Stimulated activated CD8-positive, alpha-beta memory T cell treated with anti-CD3 and anti-CD28 coated beads, Interleukin-12 subunit alpha, Interleukin-12 subunit beta, amount 100 ng/mL, for 1 hour (primary cell): ENCODE measurements at regions not wholly inside any gene's neighbourhood (a gene's known extent, or its start where the extent isn't known, plus 50 kb on each side); places are given as distances from the start of the nearest gene placed in this dataset.

Source experiments
- DNase-seq: peaks from one replicate; pipeline ENCODE4 v3.0.0-alpha.2; 2020; ENCODE audit warnings: low read depth

DNA sequence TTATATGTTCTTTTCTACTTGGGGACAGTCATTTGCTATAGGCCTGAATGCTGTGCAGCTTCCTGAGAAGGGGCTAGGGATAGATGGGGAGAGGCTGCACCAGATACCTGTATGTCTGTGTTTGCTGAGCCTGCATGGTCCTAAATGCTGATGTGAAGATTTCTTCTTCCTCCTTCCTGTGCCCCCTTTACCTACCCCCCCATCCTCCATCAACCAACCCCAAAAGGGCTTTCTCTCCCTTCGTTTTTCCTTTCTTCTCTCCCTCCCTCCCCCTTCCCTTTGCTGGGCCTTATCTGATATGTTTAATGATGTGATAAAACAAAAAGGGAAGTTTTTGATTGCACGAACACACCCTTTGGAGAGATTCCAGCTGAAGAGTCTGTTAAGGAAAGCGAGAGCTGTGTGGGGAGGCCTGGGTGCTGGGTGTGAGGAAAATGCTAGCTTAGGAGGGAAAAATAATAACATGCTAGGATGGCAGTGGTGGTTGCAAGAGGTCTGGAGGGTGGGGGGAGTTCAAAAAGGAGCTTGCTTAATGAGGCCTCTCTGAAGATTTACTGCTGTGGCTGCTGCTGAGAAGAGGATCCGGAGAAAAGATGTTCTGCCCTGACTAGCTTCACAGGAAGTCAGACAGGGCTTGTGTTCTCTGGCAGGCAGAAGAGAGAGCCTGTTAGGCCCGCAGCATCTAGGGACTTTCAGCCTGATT lies 101.8 kb downstream of the SAMD9 start:
- DNase-seq = no peak

DNA sequence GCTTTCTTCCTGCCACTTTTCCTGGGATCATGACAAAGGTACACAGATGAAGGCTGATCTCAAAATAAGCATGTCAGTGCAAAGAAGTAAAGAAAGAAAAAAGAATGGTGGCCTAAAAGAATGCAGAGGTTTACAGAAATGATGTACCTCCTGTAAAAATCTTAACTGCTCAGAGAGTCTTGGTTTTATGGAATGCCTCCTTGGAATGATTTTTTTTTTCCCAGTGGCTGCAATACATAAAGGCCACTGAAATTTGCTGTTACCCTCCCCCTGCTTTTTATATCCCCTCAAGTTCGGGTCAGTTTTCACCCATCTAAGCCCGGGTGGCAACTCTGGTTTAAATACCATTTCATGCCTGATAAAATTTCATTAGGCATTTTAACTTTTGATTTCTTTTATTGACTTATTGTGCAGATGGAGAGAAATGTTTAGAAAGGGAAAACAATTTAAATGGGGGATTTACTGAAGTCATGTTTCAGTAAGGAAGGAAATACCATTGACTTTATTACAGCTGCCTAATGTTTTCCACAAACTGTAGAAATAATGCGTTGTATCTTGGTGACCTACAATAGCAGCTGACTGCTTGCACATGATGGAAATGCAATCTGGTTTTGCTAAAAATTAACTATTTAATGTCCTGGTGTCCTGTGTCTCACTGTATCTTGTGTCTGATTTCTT lies 102.5 kb downstream of the SAMD9 start:
- DNase-seq = no peak

DNA sequence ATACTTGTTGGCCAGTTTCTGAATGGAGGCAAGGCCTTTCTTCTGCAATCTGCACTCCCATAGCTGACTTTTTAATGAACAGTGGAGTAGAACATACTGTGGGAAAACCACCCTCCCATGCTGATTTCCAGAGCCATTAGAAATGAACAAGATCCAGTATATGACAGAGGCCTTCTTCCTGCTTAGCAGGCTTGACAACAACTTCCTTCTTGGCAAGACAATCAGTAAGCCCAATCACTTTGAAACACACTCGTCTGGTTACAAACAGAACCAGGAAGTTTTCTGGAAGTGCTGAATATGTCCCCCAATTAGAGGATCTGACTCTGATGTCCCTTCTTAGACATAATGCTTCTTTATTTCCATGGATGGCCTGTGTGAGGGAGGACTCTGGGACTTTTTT lies 103.4 kb downstream of the SAMD9 start:
- no peak for DNase-seq

DNA sequence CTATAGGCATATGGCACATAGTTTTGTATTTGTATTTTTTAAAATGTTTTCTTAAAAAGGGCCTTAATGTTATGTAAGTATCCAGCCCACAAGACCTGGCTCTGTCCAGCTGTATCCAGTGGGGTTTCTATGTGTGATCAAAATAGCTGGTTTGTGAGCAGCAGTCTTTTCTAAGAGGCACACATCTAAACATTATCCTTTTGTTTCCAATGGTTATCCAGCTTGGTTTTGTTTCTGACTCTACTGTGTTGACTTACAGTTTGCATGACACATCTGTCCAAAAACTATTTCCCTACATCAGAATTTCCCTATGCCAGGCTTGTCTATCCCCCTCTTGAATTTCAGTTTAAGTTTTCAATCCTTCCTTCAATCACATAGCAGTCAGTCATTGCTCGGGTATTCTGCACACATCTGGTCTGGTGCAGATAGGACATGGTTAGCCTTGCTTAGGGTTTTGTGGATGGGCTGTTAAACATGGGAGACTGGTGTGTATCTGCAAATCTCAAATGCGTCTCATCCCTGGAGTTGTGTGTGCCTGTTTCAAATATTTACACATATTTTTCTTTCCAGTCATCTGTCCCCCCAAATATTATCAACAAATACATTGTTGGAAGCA lies 104.2 kb downstream of the SAMD9 start:
- DNase-seq = no peak

DNA sequence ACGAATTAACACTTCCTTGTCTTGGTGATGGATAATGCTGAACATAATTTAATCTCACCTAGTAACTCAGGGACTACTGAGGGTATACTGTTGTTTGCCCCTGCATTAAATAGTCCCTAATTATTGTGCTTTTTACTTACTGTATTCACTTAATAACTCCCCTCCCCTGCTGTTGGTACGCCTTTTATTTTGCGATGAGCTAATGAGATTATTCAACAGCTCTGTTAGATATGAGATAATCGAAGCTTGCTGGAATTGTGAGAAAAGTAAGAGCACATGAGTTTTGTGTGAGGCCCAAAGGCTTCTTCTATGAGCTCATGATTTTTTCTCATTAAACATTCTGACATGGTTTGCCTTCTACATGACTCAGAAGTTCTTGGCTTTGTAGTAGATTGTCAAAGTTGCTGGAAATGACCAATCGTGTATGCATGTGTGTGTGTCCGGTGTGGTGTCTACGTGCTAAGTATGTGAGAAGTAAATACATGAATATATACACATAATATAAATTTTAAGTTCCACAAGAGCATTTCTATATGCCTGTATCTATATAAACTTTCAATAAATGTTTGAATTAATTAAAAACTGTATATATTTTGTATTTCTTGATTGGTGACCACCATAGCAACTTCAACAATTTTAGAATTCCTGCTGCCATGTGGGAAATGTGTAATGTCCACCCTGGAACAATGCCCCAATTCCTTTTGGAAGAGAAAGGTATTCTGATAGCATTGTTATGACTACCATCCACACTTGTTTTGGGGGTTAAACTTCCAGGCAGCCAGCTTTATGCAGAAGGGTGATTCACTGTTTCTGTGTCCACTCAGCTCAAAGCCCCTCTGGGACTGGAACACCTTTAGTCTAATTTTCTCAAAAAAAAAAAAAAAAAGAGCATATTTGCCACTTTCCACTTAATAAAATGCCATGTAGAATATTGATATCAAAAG lies 106.2 kb downstream of the SAMD9 start:
- DNase-seq = no peak

DNA sequence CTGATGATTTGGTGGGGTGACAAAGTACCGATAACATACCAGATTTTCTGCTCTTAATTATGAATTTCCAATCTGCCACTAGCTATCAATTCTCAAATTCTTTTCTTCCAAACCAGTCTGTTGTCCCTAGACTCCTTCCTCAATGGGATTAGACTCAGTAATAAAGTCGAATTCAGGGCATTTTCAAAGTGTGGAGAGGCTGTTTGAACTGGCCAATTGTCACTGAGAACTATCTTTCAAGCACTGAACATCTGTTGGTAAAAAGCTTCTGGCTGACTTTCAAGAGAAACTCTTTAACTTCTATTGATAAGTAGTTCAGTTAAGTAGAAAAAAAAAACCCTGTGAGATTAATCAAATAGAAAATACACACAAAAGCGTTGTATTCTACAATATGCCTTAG lies 108.9 kb downstream of the SAMD9 start:
- DNase-seq = no peak

DNA sequence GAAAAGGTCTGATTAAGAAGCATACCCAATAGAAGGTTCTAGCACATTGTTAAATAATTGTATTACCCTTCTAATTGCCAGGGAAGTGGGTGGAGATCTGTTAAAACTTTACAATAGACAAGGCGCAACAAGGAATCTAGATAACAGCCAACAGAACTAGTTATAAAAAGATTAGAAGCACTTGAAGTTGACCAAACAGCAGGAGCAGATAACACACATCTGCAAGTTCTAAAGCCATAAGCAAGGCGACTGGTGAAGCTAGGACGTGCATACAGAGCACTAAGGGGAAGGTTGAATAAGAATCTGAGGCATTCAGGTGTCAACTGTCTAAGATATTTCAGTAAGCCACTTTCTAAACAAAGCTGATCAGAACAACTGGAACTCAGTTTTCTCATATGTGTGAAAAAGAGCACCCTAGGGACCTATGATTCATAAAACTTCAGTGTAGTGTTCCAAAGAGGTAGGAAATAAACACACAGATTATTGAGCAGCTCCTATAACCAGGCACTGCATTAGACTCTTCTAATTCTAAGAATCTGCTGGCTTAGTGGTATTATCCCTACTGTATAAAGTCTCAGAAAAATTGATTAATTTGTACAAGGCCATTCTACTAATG lies 111.2 kb downstream of the SAMD9 start:
- DNase-seq = no peak

DNA sequence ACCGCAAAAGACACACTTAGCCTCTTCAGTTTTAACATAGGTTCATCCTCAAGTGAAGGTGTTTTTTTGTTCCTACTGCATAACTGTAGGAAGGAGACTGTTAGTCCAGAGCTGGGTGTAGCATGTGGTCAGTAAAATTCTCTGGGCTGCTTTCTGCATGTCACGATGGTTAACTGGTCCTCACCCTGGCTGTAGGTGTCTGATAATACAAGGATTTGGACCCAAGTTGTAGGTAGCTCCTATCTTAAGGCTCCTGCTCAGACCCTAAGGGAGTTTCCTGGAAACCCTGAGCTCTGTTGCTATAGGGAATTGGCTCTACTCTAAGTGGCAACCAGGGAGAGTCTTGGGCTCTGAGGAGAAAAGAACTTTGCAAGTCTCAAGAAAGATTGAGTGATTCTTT lies 112.9 kb downstream of the SAMD9 start:
- no peak for DNase-seq

DNA sequence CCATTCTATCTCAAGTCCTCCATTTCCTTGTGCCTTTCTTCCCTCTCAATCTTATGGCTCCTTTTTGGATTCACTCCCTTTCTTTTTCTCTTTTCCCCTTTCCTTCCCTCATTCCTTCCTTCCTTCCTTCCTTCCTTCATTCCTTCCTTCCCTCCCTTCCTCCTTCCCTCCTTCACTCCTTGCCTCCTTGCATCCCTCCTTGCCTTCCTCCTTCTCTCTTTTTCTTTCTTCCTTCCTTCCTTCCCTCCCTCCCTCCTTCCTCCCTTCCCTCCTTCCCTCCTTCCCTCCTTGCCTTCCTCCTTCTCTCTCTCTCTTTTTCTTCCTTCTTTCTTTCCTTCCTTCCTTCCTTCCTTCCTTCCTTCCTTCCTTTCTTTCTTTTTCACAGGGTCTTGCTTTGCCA lies 120.1 kb downstream of the SAMD9 start:
- no peak for DNase-seq

DNA sequence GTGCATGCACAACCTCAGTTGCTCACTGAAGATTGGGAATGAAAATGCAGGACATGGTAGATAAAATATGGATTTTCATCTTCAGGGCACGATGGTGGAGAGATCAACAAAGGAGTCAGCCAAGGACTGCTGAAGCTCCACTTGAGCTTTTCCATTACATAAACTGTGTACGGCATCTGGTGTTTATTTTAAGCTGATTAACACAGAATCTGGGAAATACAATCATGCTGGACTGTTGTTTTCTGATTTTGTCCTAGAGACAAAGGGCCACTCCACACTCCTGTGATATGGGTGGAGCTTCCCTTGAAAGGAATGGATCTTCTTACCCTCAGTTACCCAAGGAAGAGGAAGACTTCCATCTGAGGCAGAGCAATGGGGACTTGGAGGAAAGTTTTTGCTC lies 120.6 kb downstream of the SAMD9 start:
- no peak for DNase-seq

DNA sequence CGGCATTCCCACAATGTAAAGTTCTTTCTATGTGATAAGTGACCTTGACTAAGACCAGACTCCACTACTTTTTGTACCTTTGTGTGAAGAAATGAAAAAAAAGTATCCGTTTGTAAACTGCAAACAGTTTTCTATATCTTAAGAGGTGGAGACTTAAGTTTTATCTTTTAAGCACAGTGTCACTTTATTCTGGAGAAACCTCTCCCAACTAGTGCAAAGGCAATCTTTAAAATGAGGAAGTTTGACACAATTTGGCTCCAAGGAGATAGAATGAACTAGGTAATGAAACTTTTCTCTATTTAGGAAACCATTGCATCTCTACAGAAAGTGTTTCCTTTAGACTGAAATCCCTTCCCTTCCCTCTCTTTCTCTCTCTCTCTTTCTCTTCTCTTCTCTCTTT lies 122.9 kb downstream of the SAMD9 start:
- DNase-seq = no peak

DNA sequence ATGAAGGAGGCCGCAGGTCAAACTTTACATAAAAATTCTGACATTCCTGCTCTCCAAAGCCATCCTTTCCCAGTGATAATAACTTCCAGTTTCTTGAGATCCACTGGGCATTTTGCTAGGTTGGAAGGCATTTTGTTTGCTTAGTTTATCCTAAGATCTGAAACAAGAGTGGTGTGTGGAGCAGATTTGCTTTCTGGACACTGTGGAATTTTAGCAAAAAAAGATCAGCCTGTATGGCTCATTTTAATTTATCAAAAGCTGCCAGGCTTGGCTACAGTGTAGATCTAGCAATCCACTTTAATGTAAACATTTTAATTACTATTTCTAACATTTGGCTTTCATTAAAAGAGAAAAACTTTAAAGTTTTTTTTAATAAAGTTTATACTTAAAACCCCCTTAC lies 124.8 kb downstream of the SAMD9 start:
- no peak for DNase-seq

DNA sequence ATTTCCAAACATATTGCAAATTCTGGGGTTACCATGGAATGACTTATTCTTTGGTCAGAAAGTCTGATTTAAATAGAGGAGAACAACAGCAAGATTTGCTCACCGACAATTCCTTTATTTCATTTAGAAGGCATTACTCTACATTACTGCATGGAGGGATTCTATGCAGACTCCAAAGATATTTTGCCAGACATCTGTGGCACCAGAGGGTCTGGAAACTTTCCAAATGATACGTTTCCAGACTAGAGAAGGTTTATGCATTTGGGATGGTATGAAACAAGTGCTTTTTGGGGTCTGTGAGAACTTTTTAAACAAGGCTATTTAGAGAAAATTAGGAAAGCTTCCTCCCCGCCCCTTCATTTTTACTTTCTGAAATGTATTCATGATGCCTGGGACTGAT lies 125.3 kb downstream of the SAMD9 start:
- DNase-seq = no peak

DNA sequence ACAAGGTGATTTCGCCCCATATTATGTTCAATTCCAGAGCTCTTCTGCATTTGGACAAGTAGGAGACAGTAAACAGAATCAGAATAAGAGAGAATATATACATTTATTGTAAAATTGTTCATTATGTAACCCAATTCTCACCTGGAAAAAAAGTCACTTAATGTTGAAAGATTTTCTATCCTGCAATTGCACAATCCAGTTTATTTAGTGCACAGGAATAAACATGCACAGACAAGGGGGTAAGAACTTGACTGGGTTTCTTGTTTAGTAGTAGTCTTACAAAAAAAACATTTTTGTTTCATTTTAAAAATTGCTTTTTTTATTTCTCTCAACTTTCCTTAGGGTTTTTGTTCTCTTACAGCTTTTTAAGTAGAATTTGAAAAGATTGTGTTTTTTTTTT lies 126.6 kb downstream of the SAMD9 start:
- DNase-seq = no peak

DNA sequence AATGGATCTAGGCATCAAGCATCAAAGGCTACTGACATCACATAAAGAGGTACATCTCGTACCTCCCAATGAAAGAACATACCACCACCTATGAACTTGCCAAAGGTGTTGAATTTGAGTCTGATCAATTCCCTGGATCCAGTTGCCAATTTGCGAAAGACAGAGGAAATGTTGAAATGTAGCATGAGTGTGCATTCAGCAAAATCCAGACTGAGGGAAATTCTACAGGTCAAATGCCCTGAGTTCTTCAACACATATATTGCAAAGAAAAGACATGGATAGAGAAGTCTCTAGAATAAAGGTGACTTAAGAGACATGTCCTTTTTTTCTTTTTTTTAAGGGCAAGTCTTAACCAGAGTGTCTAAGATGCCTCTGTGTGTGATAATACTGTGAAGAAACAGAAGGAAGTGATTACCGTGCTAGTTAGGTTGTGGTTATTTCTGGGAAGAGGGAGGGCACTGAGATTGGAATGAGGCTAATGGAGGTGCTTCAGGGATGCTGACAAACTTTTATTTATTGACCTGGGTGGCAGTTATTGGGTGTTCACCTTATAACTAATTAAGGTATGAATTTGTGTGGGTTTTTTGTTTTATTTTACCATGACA lies 128.7 kb downstream of the SAMD9 start:
- no peak for DNase-seq

DNA sequence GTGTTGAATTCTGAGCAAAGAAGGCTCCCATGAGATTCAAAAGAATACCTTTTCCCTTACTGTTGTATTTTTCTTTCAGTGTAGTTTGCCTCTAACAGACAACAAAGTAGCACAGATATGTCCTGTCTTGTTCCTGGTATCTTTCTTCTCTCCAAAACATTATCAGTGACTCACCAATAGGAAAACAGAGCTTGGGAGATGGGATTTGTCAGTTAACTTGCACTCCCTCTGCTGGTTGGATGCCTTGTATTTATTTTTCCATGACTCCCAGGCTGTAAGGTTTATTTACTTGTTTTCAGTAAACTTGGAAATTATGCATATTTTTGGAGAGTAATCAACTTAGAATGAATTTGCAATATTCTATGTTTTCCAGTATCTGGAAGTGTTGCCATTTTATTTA lies 129.7 kb downstream of the SAMD9 start:
- DNase-seq = no peak

DNA sequence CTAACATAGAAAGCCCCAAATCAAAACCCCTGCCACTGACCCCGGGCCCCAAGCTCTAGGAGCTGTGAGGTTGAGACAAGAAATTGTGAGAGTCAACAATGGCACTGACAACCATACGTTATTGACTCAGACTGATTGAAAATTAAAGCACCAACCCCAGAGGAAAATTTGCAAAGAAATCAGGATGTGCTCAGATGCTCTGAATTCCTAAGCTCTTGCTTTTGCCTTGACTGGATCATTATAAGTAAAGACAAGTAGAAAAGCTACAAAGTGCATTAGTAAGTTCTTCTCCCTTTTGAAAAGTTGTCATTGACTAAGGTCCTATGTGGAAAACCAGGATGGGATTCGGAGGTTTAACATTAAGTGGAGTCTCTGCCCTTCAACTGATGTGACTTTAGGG lies 130.2 kb downstream of the SAMD9 start:
- no peak for DNase-seq

DNA sequence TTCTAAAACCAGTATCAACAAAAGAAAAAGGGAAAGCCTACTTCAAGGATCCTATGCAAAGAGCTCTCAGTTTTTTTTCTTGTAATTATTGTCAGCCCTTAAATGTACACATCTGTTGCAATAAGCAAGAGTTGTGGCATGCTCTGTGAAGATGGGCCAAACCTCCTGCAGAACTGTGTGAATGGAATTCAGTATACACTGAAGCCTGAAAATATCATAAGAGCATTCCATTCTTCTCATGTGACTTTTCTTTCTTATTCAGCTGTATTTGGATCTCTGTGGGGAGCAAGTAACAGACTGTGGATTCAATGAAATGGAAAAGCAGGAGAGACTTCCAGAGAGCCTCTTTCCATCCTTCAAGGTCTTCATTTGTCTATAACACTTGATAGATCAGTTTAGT lies 130.7 kb downstream of the SAMD9 start:
- no peak for DNase-seq

DNA sequence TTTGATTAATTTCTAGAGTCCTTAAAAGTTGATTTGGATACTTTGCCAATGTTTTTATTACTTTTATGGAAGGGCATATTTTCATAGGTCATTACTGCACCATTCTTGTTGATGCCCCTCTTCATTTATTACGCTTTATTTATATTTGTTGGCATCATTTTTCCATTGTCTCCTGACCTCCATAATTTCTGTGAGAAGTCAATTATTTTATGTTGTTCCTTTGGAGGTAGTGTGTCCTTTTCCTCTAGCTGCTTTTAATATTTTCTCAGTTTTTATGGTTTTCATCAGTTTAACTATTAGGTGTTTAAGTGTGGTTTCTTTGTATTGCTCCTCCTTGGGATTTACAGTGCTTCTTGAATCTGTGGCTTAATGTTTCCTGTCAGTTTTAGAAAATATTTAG lies 134.9 kb downstream of the SAMD9 start:
- no peak for DNase-seq

DNA sequence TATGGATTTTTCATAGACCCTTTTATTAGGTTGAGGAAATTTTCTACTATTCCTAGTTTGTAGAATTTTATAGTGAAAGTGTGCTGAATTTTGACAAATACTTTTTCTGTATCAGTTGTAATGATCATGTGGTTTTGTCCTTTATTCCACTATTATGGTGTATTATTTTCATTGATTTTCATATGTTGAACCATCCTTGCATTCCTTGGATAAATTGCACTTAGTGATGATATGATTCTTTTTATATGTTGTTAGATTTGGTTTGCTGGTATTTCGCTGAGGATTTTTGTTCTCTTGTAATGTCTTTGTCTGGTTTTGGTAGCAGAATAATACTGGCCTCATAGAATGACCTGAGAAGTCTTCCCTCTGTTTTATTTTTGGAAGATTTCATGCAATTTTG lies 140.6 kb upstream of the CDK6 start:
- no peak for DNase-seq

DNA sequence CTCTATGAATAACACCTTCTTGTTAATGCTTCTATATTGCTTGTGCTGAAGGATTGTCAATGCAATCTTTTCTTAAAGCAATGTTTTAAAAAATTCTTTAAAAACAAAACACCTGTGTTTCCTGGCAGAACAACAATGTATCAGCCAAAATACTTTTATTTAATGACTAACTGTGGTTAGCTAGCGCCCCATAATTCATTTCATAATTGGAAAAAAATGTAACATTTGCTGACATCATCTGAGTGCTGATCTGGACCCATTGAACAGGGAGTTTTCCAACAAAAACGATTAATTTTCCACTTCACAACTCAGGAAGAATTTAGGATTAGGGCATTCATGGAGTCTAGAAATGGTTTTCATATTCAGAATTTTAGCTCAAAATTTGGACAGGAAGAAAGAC lies 137.6 kb upstream of the CDK6 start:
- no peak for DNase-seq

DNA sequence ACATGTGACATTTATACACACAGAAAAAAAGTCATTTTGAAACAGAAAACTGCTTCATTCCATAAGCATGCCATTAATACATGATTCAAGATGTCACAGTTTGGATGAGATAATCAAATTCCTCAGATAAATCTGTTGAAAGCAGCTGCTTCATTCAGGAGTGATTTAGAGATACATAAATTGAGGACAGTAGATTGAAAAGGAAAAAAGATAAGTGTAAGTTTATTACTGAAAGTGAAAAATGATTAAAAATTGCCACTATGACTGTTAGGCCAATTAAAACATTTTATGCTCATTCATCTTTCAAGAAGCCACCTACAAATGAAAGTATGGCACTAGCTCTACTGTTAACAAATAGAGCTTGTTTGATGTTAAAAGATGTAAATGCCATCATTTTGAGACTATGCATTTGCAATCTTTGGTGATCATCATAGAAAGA lies 136.9 kb upstream of the CDK6 start:
- DNase-seq = no peak
